ENCODE measurements at regions not wholly inside any gene's neighbourhood (a gene's known extent, or its start where the extent isn't known, plus 50 kb on each side); places are given as distances from the start of the nearest gene placed in this dataset. TPM values are rescaled to one million over a fixed set of nuclear protein-coding genes. Genes with fewer than 3 reads are reported as not detected.

Small RNA genes lying in the stretch of these regions (microRNA-seq; reads per million reads assigned to microRNA genes)
- not detected for gene MIR4277 (ENCODE audit: borderline microRNAs expressed, borderline replicate concordance)
